ENCODE measurements at regions not wholly inside any gene's neighbourhood (a gene's known extent, or its start where the extent isn't known, plus 50 kb on each side); places are given as distances from the start of the nearest gene placed in this dataset.
"Not testable (repeated sequence)": the region's sequence is repeated elsewhere in the genome, so short reads cannot be mapped to it uniquely, and the experiment has no call there.

DNA sequence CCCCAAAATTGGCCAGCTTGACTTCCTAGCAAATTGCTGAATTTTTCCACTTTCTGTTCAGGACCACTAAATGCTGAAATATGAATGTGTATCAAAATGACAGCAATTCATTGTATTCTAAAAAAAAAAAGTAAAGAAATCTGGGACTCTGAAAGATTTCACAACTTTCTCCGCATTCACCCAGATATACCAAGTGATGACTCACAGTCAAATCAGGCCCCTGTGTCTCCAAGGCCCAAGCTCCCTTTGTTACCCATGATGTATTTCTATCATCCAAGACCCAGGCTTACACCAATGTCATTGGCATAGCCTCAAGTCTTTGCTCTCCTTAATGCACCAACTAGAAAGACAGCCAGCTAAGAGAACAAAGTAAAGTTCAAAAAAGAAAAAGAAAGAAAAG lies 493.9 kb downstream of the NTRK2 start:
- POLR2A ChIA-PET, result no interaction called here
- no peak for DNase-seq (ENCODE audit: extremely low spot score)
- TF ChIP-seq, protein P1, sequence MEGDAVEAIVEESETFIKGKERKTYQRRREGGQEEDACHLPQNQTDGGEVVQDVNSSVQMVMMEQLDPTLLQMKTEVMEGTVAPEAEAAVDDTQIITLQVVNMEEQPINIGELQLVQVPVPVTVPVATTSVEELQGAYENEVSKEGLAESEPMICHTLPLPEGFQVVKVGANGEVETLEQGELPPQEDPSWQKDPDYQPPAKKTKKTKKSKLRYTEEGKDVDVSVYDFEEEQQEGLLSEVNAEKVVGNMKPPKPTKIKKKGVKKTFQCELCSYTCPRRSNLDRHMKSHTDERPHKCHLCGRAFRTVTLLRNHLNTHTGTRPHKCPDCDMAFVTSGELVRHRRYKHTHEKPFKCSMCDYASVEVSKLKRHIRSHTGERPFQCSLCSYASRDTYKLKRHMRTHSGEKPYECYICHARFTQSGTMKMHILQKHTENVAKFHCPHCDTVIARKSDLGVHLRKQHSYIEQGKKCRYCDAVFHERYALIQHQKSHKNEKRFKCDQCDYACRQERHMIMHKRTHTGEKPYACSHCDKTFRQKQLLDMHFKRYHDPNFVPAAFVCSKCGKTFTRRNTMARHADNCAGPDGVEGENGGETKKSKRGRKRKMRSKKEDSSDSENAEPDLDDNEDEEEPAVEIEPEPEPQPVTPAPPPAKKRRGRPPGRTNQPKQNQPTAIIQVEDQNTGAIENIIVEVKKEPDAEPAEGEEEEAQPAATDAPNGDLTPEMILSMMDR (IDR thresholded peaks at IDR 0.05; ENCODE audit: control extremely low read depth, extremely low read depth, low read depth, missing control alignments), result no peak
- CTCF ChIA-PET, result no interaction called here

DNA sequence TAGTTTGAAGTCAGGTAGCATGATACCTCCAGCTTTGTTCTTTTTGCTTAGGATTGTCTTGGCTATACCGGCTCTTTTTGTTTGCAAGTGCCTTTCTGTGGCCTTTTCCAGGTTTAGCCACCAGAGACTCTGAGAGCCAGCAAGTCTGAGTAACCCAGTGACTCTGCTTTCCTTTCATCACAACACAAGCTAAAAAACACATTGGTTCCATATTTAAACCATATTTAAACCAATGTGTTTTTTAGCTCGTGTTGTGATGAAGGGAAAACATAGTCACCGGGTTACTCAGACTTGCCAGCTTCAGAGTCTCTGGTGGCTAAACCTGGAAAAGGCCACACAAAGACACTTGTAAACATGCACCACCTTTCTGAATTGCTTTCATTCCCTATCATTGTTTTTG lies 493.3 kb downstream of the NTRK2 start:
- ChIA-PET POLR2A (no interaction called here), CTCF (interaction anchor here (1.0 kb wide), 1 partner anchor 20 kb away, joined by 3 read pairs; no protein-coding TSS in a partner anchor)
- TF ChIP-seq, protein P1 (IDR thresholded peaks at IDR 0.05; ENCODE audit: control extremely low read depth, extremely low read depth, low read depth, missing control alignments), result no peak
- DNase-seq (ENCODE audit: extremely low spot score), result no peak

DNA sequence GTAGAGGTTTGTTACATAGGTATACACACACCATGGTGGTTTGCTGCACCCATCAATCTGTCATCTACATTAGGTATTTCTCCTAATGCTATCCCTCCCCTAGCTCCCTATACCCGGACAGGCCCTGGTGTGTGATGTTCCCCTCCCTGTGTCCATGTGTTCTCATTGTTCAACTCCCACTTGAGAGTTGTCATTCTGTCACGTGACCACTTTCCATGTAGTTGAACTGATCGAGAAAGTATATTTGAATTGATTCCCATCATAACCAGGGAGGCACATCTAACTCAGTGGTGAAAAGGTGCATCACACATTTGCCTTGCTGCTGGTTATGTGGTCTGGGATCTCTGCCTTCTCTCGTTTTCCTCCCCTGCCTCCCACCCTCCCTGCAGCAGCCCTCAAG lies 491.4 kb downstream of the NTRK2 start:
- DNase-seq (ENCODE audit: extremely low spot score); CTCF ChIA-PET; POLR2A ChIA-PET: not testable (repeated sequence)

DNA sequence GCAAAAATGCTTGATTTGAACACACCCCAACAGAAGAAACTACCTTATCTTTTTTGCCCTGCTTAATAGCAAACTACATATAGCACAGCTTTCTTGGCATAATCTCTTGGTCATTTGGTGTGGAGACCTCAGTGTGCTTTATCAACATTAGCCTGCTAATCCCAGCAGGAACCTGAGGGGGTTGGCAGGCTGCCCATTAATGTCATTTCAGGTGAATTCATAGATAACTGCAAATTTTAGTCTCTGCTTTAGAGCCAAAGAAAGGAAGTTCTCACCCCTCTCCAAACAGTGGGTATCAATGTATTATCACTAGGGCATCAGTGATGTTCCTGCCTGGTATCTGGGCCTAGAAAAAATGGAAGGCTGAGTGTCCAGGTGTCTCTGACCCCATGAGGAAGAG lies 489.0 kb downstream of the NTRK2 start:
- TF ChIP-seq, protein P1 (IDR thresholded peaks at IDR 0.05; ENCODE audit: control extremely low read depth, extremely low read depth, low read depth, missing control alignments), result no peak
- DNase-seq (ENCODE audit: extremely low spot score), result no peak
- CTCF ChIA-PET, result interaction anchor here (4.6 kb wide), 1 partner anchor 16 kb away, joined by 43 read pairs; no protein-coding TSS in a partner anchor
- POLR2A ChIA-PET, result no interaction called here

DNA sequence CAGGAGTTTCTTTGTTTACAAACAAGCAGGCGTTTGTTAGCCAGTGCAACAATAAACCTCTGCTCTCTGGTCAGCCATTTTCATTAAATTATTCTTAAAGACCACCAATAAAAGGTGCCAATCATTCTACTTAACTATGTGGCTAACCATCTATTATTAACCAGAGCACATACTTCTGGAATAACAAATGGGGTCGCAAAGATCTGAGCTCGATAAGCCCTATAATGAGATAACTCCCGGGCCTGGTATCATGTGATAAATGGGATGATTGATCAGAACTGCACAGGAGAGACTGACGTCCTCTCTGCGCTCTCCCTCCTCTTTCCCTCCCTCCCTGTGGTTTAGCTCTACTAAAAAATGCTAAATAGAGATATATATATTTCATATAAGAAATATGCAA lies 488.2 kb downstream of the NTRK2 start:
- CTCF ChIA-PET, result interaction anchor here (4.6 kb wide), 1 partner anchor 15 kb away, joined by 43 read pairs; no protein-coding TSS in a partner anchor
- DNase-seq (ENCODE audit: extremely low spot score), result no peak
- POLR2A ChIA-PET, result no interaction called here
- TF ChIP-seq, protein P1 (IDR thresholded peaks at IDR 0.05; ENCODE audit: control extremely low read depth, extremely low read depth, low read depth, missing control alignments), result no peak

DNA sequence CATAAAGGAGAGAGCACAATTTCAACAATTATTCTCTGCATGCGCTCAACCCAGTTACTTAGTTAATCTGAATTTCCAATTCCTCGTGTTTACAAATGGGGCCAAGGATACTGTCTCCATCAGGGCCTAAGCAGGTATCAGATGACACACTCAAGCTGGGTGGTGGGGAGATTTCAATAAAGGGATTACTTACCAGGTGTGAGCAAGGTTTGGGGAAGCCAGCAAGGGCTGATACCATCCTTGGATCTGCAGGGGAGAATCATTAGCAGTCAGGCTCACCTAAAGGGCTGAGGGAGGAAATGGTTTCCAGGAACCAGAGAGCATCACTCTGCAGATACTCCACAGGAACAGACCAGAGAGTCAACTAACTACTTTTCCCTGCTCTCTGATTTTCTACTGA lies 487.1 kb downstream of the NTRK2 start:
- CTCF ChIA-PET, result interaction anchor here (4.6 kb wide), 1 partner anchor 14 kb away, joined by 43 read pairs; no protein-coding TSS in a partner anchor

GRCh38 chr9:85155352-85155751 lies 485.8 kb downstream of the NTRK2 start:
- ChIA-PET POLR2A (no interaction called here), CTCF (interaction anchor here (1.0 to 4.6 kb wide), 5 partner anchors 12 to 759 kb away, joined by 3 to 43 read pairs (median 3); no protein-coding TSS in a partner anchor)
- TF ChIP-seq, protein P1 (IDR thresholded peaks at IDR 0.05; ENCODE audit: control extremely low read depth, extremely low read depth, low read depth, missing control alignments), result no peak
- no peak for DNase-seq (ENCODE audit: extremely low spot score)

More for the DNA sequence above, 487.1 kb downstream of the NTRK2 start:
- TF ChIP-seq, protein P1 (IDR thresholded peaks at IDR 0.05; ENCODE audit: control extremely low read depth, extremely low read depth, low read depth, missing control alignments), result no peak
- POLR2A ChIA-PET, result no interaction called here
- DNase-seq (ENCODE audit: extremely low spot score), result no peak

All from GM10248 (cell line).